Skeletal muscle tissue (tissue), 3 donors: ENCODE measurements at regions not wholly inside any gene's neighbourhood (a gene's known extent, or its start where the extent isn't known, plus 50 kb on each side); places are given as distances from the start of the nearest gene placed in this dataset.

Source experiments
- H3K27ac ChIP-seq: one replicate; pipeline ENCODE4 v1.7.0; 2013; ENCODE audit warnings: mild to moderate bottlenecking, low read depth, low read length, inconsistent platforms
- H3K27me3 ChIP-seq, 3 donors: one replicate each; pipeline ENCODE4 v1.7.0; 2013; ENCODE audit warnings: low read length in 3 of 3; ENCODE audit not compliant: control insufficient read depth in 3 of 3, insufficient read depth in 3 of 3
- H3K36me3 ChIP-seq, 3 donors: one replicate each; pipeline ENCODE4 v1.7.0; 2013; ENCODE audit warnings: low read length in 3 of 3; ENCODE audit not compliant: control insufficient read depth in 3 of 3, insufficient read depth in 3 of 3
- H3K4me1 ChIP-seq, 3 donors: one replicate each; pipeline ENCODE4 v1.7.0; 2013; ENCODE audit warnings: low read length in 3 of 3, mild to moderate bottlenecking in 3 of 3; ENCODE audit not compliant: control insufficient read depth in 3 of 3, insufficient read depth in 3 of 3
- H3K4me3 ChIP-seq, 3 donors: one replicate each; pipeline ENCODE4 v1.7.0; 2013; ENCODE audit warnings: low read length in 3 of 3
- H3K9ac ChIP-seq, 3 donors: one replicate each; pipeline ENCODE4 v1.7.0; 2013; ENCODE audit warnings: low read length in 3 of 3, mild to moderate bottlenecking in 3 of 3, moderate library complexity in 2 of 3, low read depth in 1 of 3
- H3K9me3 ChIP-seq, 3 donors: one replicate each; pipeline ENCODE4 v1.7.0; 2013; ENCODE audit warnings: low read length in 3 of 3; ENCODE audit not compliant: control insufficient read depth in 3 of 3
- donor health status: Osteomylitis.

GRCh38 chr4:33323393-33323792 is 2603.2 kb downstream of the PCDH7 start:
- H3K9me3 ChIP-seq: no peaks in the 10 kb centered on the region
- no peaks in the 10 kb centered on the region for H3K4me1 ChIP-seq
- H3K4me3 ChIP-seq: no peak overlapping the region
- H3K27ac ChIP-seq: no peak overlapping the region
- H3K36me3 ChIP-seq: no peaks in the 10 kb centered on the region
- H3K27me3 ChIP-seq: no peaks in the 10 kb centered on the region
- no peak overlapping the region for H3K9ac ChIP-seq

GRCh38 chr4:33334416-33334815 is 2614.2 kb downstream of the PCDH7 start:
- Histone ChIP-seq H3K9me3 (peaks cover 3 to 9% (median 6%) of the 10 kb centered on the region in 3 donors), H3K4me3 (no peak overlapping the region), H3K27ac (no peak overlapping the region), H3K27me3 (no peaks in the 10 kb centered on the region), H3K4me1 (no peaks in the 10 kb centered on the region), H3K36me3 (no peaks in the 10 kb centered on the region), H3K9ac (no peak overlapping the region)

GRCh38 chr4:33339762-33340161 is 2619.6 kb downstream of the PCDH7 start:
- H3K4me1 ChIP-seq: no peaks in the 10 kb centered on the region
- H3K9me3 ChIP-seq: peaks cover 0 to 2% (median 0%) of the 10 kb centered on the region in 3 donors
- no peak overlapping the region for H3K4me3 ChIP-seq
- no peaks in the 10 kb centered on the region for H3K27me3 ChIP-seq
- no peaks in the 10 kb centered on the region for H3K36me3 ChIP-seq
- H3K27ac ChIP-seq: no peak overlapping the region
- no peak overlapping the region for H3K9ac ChIP-seq

- Histone ChIP-seq H3K36me3 (no peaks in the 10 kb centered on the region), H3K9me3 (peaks cover 0 to 2% (median 0%) of the 10 kb centered on the region in 3 donors), H3K4me3 (no peak overlapping the region), H3K4me1 (no peaks in the 10 kb centered on the region), H3K27ac (no peak overlapping the region), H3K27me3 (no peaks in the 10 kb centered on the region), H3K9ac (no peak overlapping the region)
Observed at GRCh38 chr4:33340168-33340567, 2620.0 kb downstream of the PCDH7 start.

- H3K27ac ChIP-seq: no peak overlapping the region
- no peak overlapping the region for H3K4me3 ChIP-seq
- no peaks in the 10 kb centered on the region for H3K4me1 ChIP-seq
- H3K36me3 ChIP-seq: no peaks in the 10 kb centered on the region
- H3K9me3 ChIP-seq: no peaks in the 10 kb centered on the region
- H3K27me3 ChIP-seq: no peaks in the 10 kb centered on the region
- H3K9ac ChIP-seq: no peak overlapping the region
Observed at GRCh38 chr4:33349376-33349775, 2629.2 kb downstream of the PCDH7 start.

- Histone ChIP-seq H3K9ac (no peak overlapping the region), H3K9me3 (no peaks in the 10 kb centered on the region), H3K27ac (no peak overlapping the region), H3K4me3 (no peak overlapping the region), H3K4me1 (no peaks in the 10 kb centered on the region), H3K36me3 (no peaks in the 10 kb centered on the region), H3K27me3 (no peaks in the 10 kb centered on the region)
Observed at GRCh38 chr4:33357121-33357520, 2637.0 kb downstream of the PCDH7 start.

GRCh38 chr4:33369446-33369845 is 2649.3 kb downstream of the PCDH7 start:
- H3K9me3 ChIP-seq: no peaks in the 10 kb centered on the region
- H3K4me1 ChIP-seq: no peaks in the 10 kb centered on the region

GRCh38 chr4:33381816-33382215 is 2661.6 kb downstream of the PCDH7 start:
- no peaks in the 10 kb centered on the region for H3K4me1 ChIP-seq
- H3K27ac ChIP-seq: no peak overlapping the region
- H3K36me3 ChIP-seq: no peaks in the 10 kb centered on the region
- H3K9ac ChIP-seq: no peak overlapping the region
- peaks cover 0 to 11% (median 4%) of the 10 kb centered on the region in 3 donors for H3K9me3 ChIP-seq
- H3K4me3 ChIP-seq: no peak overlapping the region
- H3K27me3 ChIP-seq: no peaks in the 10 kb centered on the region

More at GRCh38 chr4:33369446-33369845, 2649.3 kb downstream of the PCDH7 start:
- Histone ChIP-seq H3K36me3 (no peaks in the 10 kb centered on the region), H3K4me3 (no peak overlapping the region), H3K27ac (no peak overlapping the region), H3K27me3 (no peaks in the 10 kb centered on the region), H3K9ac (no peak overlapping the region)

- Histone ChIP-seq H3K4me3 (no peak overlapping the region), H3K27ac (no peak overlapping the region), H3K9ac (no peak overlapping the region), H3K4me1 (no peaks in the 10 kb centered on the region), H3K27me3 (no peaks in the 10 kb centered on the region), H3K9me3 (peaks cover 0 to 11% (median 4%) of the 10 kb centered on the region in 3 donors), H3K36me3 (no peaks in the 10 kb centered on the region)
Observed at GRCh38 chr4:33386764-33387163, 2666.6 kb downstream of the PCDH7 start.

- Histone ChIP-seq H3K9ac (no peak overlapping the region), H3K27me3 (no peaks in the 10 kb centered on the region), H3K36me3 (no peaks in the 10 kb centered on the region), H3K27ac (no peak overlapping the region), H3K9me3 (no peaks in the 10 kb centered on the region), H3K4me3 (no peak overlapping the region), H3K4me1 (no peaks in the 10 kb centered on the region)
Observed at GRCh38 chr4:33390976-33391375, 2670.8 kb downstream of the PCDH7 start.
